Activated B cell treated with CpG ODN at 0.5 μM for 24 hours (primary cell): ENCODE measurements at regions not wholly inside any gene's neighbourhood (a gene's known extent, or its start where the extent isn't known, plus 50 kb on each side); places are given as distances from the start of the nearest gene placed in this dataset.

ENCODE experiments used
- ATAC-seq: fragments of 200-7000 bp; cut with Tn5 transposase; one replicate; pipeline ENCODE4 v1.10.0; 2021; ENCODE audit warnings: low read depth, mild to moderate bottlenecking, moderate library complexity
- CTCF ChIA-PET: fragments of 350-600 bp; sonication (Branson Sonifier 250); formaldehyde crosslinking; loops from one replicate; lab custom pipeline; 2021; ENCODE audit warnings: antibody characterized with exemption; lab: Charles Lee
- POLR2A ChIA-PET: fragments of 350-600 bp; sonication (Branson Sonifier 250); formaldehyde crosslinking; loops from one replicate; lab custom pipeline; 2021; ENCODE audit warnings: antibody characterized with exemption; lab: Charles Lee
- DNase-seq: peaks from one replicate; pipeline ENCODE4 v3.0.0; 2022
- H3K27ac Mint-ChIP-seq: one replicate; pipeline ENCODE4 v1.8.0; 2020; ENCODE audit warnings: mixed read lengths
- H3K27me3 Mint-ChIP-seq: one replicate; pipeline ENCODE4 v1.8.0; 2021; ENCODE audit warnings: mixed read lengths
- H3K36me3 Mint-ChIP-seq: one replicate; pipeline ENCODE4 v1.8.0; 2021; ENCODE audit warnings: low read depth, mixed read lengths
- H3K4me1 Mint-ChIP-seq: one replicate; pipeline ENCODE4 v1.8.0; 2021; ENCODE audit warnings: mixed read lengths
- H3K4me3 Mint-ChIP-seq: one replicate; pipeline ENCODE4 v1.8.0; 2020; ENCODE audit warnings: mild to moderate bottlenecking, mixed read lengths
- H3K9me3 Mint-ChIP-seq: one replicate; pipeline ENCODE4 v1.8.0; 2020; ENCODE audit warnings: mixed read lengths
- CTCF ChIP-seq: fragments of 200-600 bp; IDR thresholded peaks from one replicate; pipeline ENCODE4 v1.8.0; 2022; ENCODE audit warnings: antibody characterized with exemption, mild to moderate bottlenecking
- intact Hi-C: fragments of 100-400 bp; cut with micrococcal nuclease; formaldehyde crosslinking; loops from one replicate; pipeline ENCODE4 v1.15.1; 2024

- Mint-ChIP-seq H3K36me3 (no peaks in the 10 kb centered on the region), H3K4me3 (no peak overlapping the region), H3K27me3 (peaks cover 4% of the 10 kb centered on the region), H3K4me1 (no peaks in the 10 kb centered on the region), H3K9me3 (no peaks in the 10 kb centered on the region), H3K27ac (no peak overlapping the region)
- no peak for ATAC-seq
- CTCF ChIA-PET: no interaction called here
- DNase-seq: no peak
- TF ChIP-seq CTCF: no peak
- intact Hi-C loops: no loop called here
- POLR2A ChIA-PET: no interaction called here
These were observed 266.4 kb downstream of the GPD2 start for GRCh38 chr2:156702541-156702940.

- intact Hi-C loops: no loop called here
- Mint-ChIP-seq H3K4me1 (no peaks in the 10 kb centered on the region), H3K36me3 (no peaks in the 10 kb centered on the region), H3K9me3 (no peaks in the 10 kb centered on the region), H3K27ac (no peak overlapping the region), H3K27me3 (peaks cover 4% of the 10 kb centered on the region), H3K4me3 (no peak overlapping the region)
- POLR2A ChIA-PET: no interaction called here
- TF ChIP-seq CTCF: no peak
- ATAC-seq (no peak), DNase-seq (no peak)
- CTCF ChIA-PET: no interaction called here
These were observed 267.5 kb downstream of the GPD2 start for GRCh38 chr2:156703642-156704041.

- Mint-ChIP-seq H3K9me3 (no peaks in the 10 kb centered on the region), H3K4me3 (no peak overlapping the region), H3K27ac (no peak overlapping the region), H3K36me3 (no peaks in the 10 kb centered on the region), H3K4me1 (no peaks in the 10 kb centered on the region), H3K27me3 (peaks cover 4% of the 10 kb centered on the region)
- CTCF ChIA-PET: no interaction called here
- no peak for DNase-seq
- intact Hi-C loops: no loop called here
- no peak for ATAC-seq
- POLR2A ChIA-PET: no interaction called here
- TF ChIP-seq CTCF: no peak
These were observed 268.0 kb downstream of the GPD2 start for GRCh38 chr2:156704132-156704531.

- Mint-ChIP-seq H3K9me3 (no peaks in the 10 kb centered on the region), H3K4me1 (no peaks in the 10 kb centered on the region), H3K4me3 (no peak overlapping the region), H3K27ac (no peak overlapping the region), H3K36me3 (no peaks in the 10 kb centered on the region), H3K27me3 (peaks cover 4% of the 10 kb centered on the region)
- DNase-seq (no peak), ATAC-seq (no peak)
- ChIA-PET CTCF (no interaction called here), POLR2A (no interaction called here)
- TF ChIP-seq CTCF: no peak
- intact Hi-C loops: no loop called here
These were observed 268.4 kb downstream of the GPD2 start for GRCh38 chr2:156704617-156705016.

GRCh38 chr2:156706576-156706975 lies 270.4 kb downstream of the GPD2 start:
- TF ChIP-seq CTCF: no peak
- Mint-ChIP-seq H3K4me3 (no peak overlapping the region), H3K36me3 (no peaks in the 10 kb centered on the region), H3K9me3 (no peaks in the 10 kb centered on the region), H3K27me3 (no peaks in the 10 kb centered on the region), H3K4me1 (no peaks in the 10 kb centered on the region), H3K27ac (no peak overlapping the region)
- DNase-seq (no peak), ATAC-seq (no peak)
- ChIA-PET POLR2A (no interaction called here), CTCF (no interaction called here)
- intact Hi-C loops: no loop called here
